HG02973 (cell line): ENCODE measurements at regions not wholly inside any gene's neighbourhood (a gene's known extent, or its start where the extent isn't known, plus 50 kb on each side); places are given as distances from the start of the nearest gene placed in this dataset.
"Not testable (repeated sequence)": the region's sequence is repeated elsewhere in the genome, so short reads cannot be mapped to it uniquely, and the experiment has no call there.

ENCODE experiments used
- ATAC-seq: cut with Tn5 transposase; IDR thresholded peaks from one replicate; pipeline ENCODE4 v1.9.1; 2021; ENCODE audit warnings: moderate library complexity; ENCODE audit not compliant: unreplicated experiment

- ATAC-seq, result no peak
Measured at GRCh38 chr6:169145496-169145895, 108.2 kb downstream of the THBS2 start.

GRCh38 chr6:169144356-169144755, 109.3 kb downstream of the THBS2 start:
- no peak for ATAC-seq

- no peak for ATAC-seq
Measured at GRCh38 chr6:169142538-169142844, 111.2 kb downstream of the THBS2 start.

- no peak for ATAC-seq
Measured at GRCh38 chr6:169141671-169142537, 111.7 kb downstream of the THBS2 start.

- ATAC-seq, result no peak
Measured at GRCh38 chr6:169140986-169141495, 112.6 kb downstream of the THBS2 start.

GRCh38 chr6:169139179-169139971, 114.3 kb downstream of the THBS2 start:
- no peak for ATAC-seq

- no peak for ATAC-seq
Measured at GRCh38 chr6:169132352-169132940, 121.2 kb downstream of the THBS2 start.

- no peak for ATAC-seq
Measured at GRCh38 chr6:169131390-169131789, 122.3 kb downstream of the THBS2 start.

GRCh38 chr6:169130113-169130512, 123.5 kb downstream of the THBS2 start:
- ATAC-seq, result no peak

GRCh38 chr6:169121013-169121412, 132.6 kb downstream of the THBS2 start:
- ATAC-seq, result no peak

- ATAC-seq, result no peak
Measured at GRCh38 chr6:169119669-169120068, 134.0 kb downstream of the THBS2 start.

- ATAC-seq, result no peak
Measured at GRCh38 chr6:169118346-169118830, 135.3 kb downstream of the THBS2 start.

- no peak for ATAC-seq
Measured at GRCh38 chr6:169117663-169118062, 136.0 kb downstream of the THBS2 start.

GRCh38 chr6:169115632-169116031, 138.0 kb downstream of the THBS2 start:
- no peak for ATAC-seq

GRCh38 chr6:169114632-169115031, 139.0 kb downstream of the THBS2 start:
- ATAC-seq, result not testable (repeated sequence)

- ATAC-seq, result peak; percentile 73
Measured at GRCh38 chr6:169112483-169113320, 140.9 kb downstream of the THBS2 start.

GRCh38 chr6:169111203-169111602, 142.4 kb downstream of the THBS2 start:
- ATAC-seq, result no peak

GRCh38 chr6:169109411-169110220, 144.0 kb downstream of the THBS2 start:
- ATAC-seq, result no peak

GRCh38 chr6:169108753-169109152, 144.9 kb downstream of the THBS2 start:
- no peak for ATAC-seq

GRCh38 chr6:169106176-169106575, 147.5 kb downstream of the THBS2 start:
- ATAC-seq, result no peak
